Breast epithelium (tissue), 3 donors: ENCODE measurements at regions not wholly inside any gene's neighbourhood (a gene's known extent, or its start where the extent isn't known, plus 50 kb on each side); places are given as distances from the start of the nearest gene placed in this dataset.

Experiments
- CTCF ChIP-seq, 3 donors: fragments of 450-650 bp; IDR thresholded peaks; one replicate each; pipeline ENCODE4 v1.5.1; 2016 to 2017; ENCODE audit warnings: antibody characterized with exemption in 3 of 3, mild to moderate bottlenecking in 3 of 3, moderate library complexity in 3 of 3
- POLR2A ChIP-seq: fragments of 450-650 bp; IDR thresholded peaks from one replicate; pipeline ENCODE4 v1.6.1; 2016; ENCODE audit warnings: antibody characterized with exemption, mild to moderate bottlenecking, moderate library complexity
- POLR2AphosphoS5 ChIP-seq, 3 donors: sonication (generic); formaldehyde crosslinking; IDR thresholded peaks; one replicate each; pipeline ENCODE4 v1.6.1; 2017; ENCODE audit warnings: antibody characterized with exemption in 3 of 3

GRCh38 chr21:16502273-16502672, 772.5 kb downstream of the USP25 start:
- no peak for TF ChIP-seq CTCF (IDR thresholded peaks at IDR 0.05)
- TF ChIP-seq POLR2AphosphoS5 (IDR thresholded peaks at IDR 0.05), result no peak
- no peak for TF ChIP-seq POLR2A
